Erythroblast (primary cell): ENCODE measurements at regions not wholly inside any gene's neighbourhood (a gene's known extent, or its start where the extent isn't known, plus 50 kb on each side); places are given as distances from the start of the nearest gene placed in this dataset.

Experiments
- GATA1 ChIP-seq: IDR thresholded peaks from 2 replicates; pipeline ENCODE4 v1.6.1; 2011; ENCODE audit warnings: low read depth, mild to moderate bottlenecking, control low read depth, low read length, moderate library complexity
- POLR2A ChIP-seq: IDR thresholded peaks from 2 replicates; pipeline ENCODE4 v1.6.1; 2011; ENCODE audit warnings: mild to moderate bottlenecking, low read length

- TF ChIP-seq POLR2A (no peak), GATA1 (no peak)
Observed at GRCh38 chr7:17679458-17679857, 260.8 kb downstream of the SNX13 start.
